GM23248 (cell line): ENCODE measurements at regions not wholly inside any gene's neighbourhood (a gene's known extent, or its start where the extent isn't known, plus 50 kb on each side); places are given as distances from the start of the nearest gene placed in this dataset.
"Not testable (repeated sequence)": the region's sequence is repeated elsewhere in the genome, so short reads cannot be mapped to it uniquely, and the experiment has no call there.

ENCODE experiments used
- DNase-seq: peaks from one replicate; pipeline ENCODE4 v3.0.0-alpha.2; 2015
- H2AFZ ChIP-seq: fragments of 200-600 bp; sonication (generic); 2 replicates; pipeline ENCODE4 v1.6.1; 2016; ENCODE audit warnings: antibody characterized with exemption
- H3F3A ChIP-seq: fragments of 200-600 bp; sonication (generic); 2 replicates; pipeline ENCODE4 v1.6.1; 2016; ENCODE audit warnings: mild to moderate bottlenecking, antibody characterized with exemption, mixed run types; ENCODE audit not compliant: insufficient read depth
- H3K27ac ChIP-seq: fragments of 200-600 bp; sonication (generic); 2 replicates; pipeline ENCODE4 v1.5.1; 2016; ENCODE audit warnings: mild to moderate bottlenecking
- H3K27me3 ChIP-seq: fragments of 200-600 bp; sonication (generic); replicated peaks from 2 replicates; pipeline ENCODE4 v1.6.1; 2016; ENCODE audit warnings: mild to moderate bottlenecking; ENCODE audit not compliant: insufficient read depth
- H3K36me3 ChIP-seq: fragments of 200-600 bp; sonication (generic); 2 replicates; pipeline ENCODE4 v1.6.1; 2016; ENCODE audit warnings: low read depth, mild to moderate bottlenecking
- H3K4me1 ChIP-seq: fragments of 200-600 bp; sonication (generic); 2 replicates; pipeline ENCODE4 v1.6.1; 2016; ENCODE audit warnings: mild to moderate bottlenecking; ENCODE audit not compliant: insufficient read depth
- H3K4me2 ChIP-seq: fragments of 200-600 bp; sonication (generic); one replicate; pipeline ENCODE4 v1.6.1; 2016; ENCODE audit warnings: mild to moderate bottlenecking; ENCODE audit not compliant: unreplicated experiment
- H3K4me3 ChIP-seq: fragments of 200-600 bp; sonication (generic); 2 replicates; pipeline ENCODE4 v1.5.1; 2016; ENCODE audit warnings: mild to moderate bottlenecking
- H3K79me2 ChIP-seq: fragments of 200-600 bp; sonication (generic); 2 replicates; pipeline ENCODE4 v1.6.1; 2016; ENCODE audit warnings: mild to moderate bottlenecking; ENCODE audit not compliant: insufficient read depth
- H3K9ac ChIP-seq: fragments of 200-600 bp; sonication (generic); 2 replicates; pipeline ENCODE4 v1.6.1; 2016; ENCODE audit warnings: mild to moderate bottlenecking
- H3K9me2 ChIP-seq: fragments of 200-600 bp; sonication (generic); 2 replicates; pipeline ENCODE4 v1.6.1; 2016; ENCODE audit warnings: mixed run types, mild to moderate bottlenecking, moderate library complexity; ENCODE audit not compliant: insufficient read depth
- H3K9me3 ChIP-seq: fragments of 200-600 bp; sonication (generic); one replicate; pipeline ENCODE4 v1.6.1; 2017; ENCODE audit warnings: low read depth
- H4K20me1 ChIP-seq: fragments of 200-600 bp; sonication (generic); 2 replicates; pipeline ENCODE4 v1.6.0; 2016; ENCODE audit not compliant: insufficient read depth
- EZH2 ChIP-seq: fragments of 200-600 bp; sonication (generic); IDR thresholded peaks from 2 replicates; pipeline ENCODE4 v1.6.1; 2018; ENCODE audit warnings: antibody characterized with exemption, mild to moderate bottlenecking; ENCODE audit not compliant: insufficient read depth, poor library complexity, severe bottlenecking
- EZH2phosphoT487 ChIP-seq: fragments of 200-600 bp; sonication (generic); IDR thresholded peaks from 2 replicates; pipeline ENCODE4 v1.6.1; 2018; ENCODE audit warnings: antibody characterized with exemption, moderate library complexity, mild to moderate bottlenecking, low read depth; ENCODE audit not compliant: insufficient read depth
- WGBS, 2 experiments: methylation state at CpG; one replicate each; pipeline ENCODE4 v1.1.6; 2015 to 2017; ENCODE audit warnings: low lambda C conversion rate in 2 of 2, low coverage in 1 of 2; ENCODE audit errors: missing lambda C conversion rate in 2 of 2; 5-methylcytosine and 5-hydroxymethylcytosine counted together
- in situ Hi-C: fragments of 300-500 bp; cut with MboI; formaldehyde crosslinking; loops from 2 replicates; pipeline ENCODE4 v1.15.0; 2020

- TF ChIP-seq EZH2, result no peak
- TF ChIP-seq EZH2phosphoT487, result no peak
- no peaks in the 10 kb centered on the region for H3K27me3 ChIP-seq
- no peaks in the 10 kb centered on the region for H3K79me2 ChIP-seq
- H3K4me3 ChIP-seq, result no peak overlapping the region
- no peaks in the 10 kb centered on the region for H3K9me3 ChIP-seq
- H3K4me2 ChIP-seq, result no peak overlapping the region
- no peaks in the 10 kb centered on the region for H3K36me3 ChIP-seq
- no peak overlapping the region for H2AFZ ChIP-seq
- H3K9me2 ChIP-seq, result no peaks in the 10 kb centered on the region
- H3K27ac ChIP-seq, result no peak overlapping the region
- H3F3A ChIP-seq, result no peaks in the 10 kb centered on the region
- no peaks in the 10 kb centered on the region for H3K4me1 ChIP-seq
- no peaks in the 10 kb centered on the region for H4K20me1 ChIP-seq
- DNase-seq, result no peak
- in situ Hi-C loops, result no loop called here
- H3K9ac ChIP-seq, result no peak overlapping the region
These were observed 336.3 kb downstream of the PPP1R3A start for GRCh38 chr7:113582471-113582870.

GRCh38 chr7:113563257-113563656 is 355.6 kb downstream of the PPP1R3A start:
- H3K9me3 ChIP-seq, H3F3A ChIP-seq, H3K4me2 ChIP-seq, H3K27me3 ChIP-seq, H3K36me3 ChIP-seq, H3K4me1 ChIP-seq, H3K79me2 ChIP-seq, in situ Hi-C loops, H3K9me2 ChIP-seq, H3K4me3 ChIP-seq, H3K27ac ChIP-seq, H2AFZ ChIP-seq, H4K20me1 ChIP-seq, H3K9ac ChIP-seq, DNase-seq: not testable (repeated sequence)
- 29 to 34% methylated on average over 8 of the region's 8 CpGs for WGBS, 2 experiments

DNA sequence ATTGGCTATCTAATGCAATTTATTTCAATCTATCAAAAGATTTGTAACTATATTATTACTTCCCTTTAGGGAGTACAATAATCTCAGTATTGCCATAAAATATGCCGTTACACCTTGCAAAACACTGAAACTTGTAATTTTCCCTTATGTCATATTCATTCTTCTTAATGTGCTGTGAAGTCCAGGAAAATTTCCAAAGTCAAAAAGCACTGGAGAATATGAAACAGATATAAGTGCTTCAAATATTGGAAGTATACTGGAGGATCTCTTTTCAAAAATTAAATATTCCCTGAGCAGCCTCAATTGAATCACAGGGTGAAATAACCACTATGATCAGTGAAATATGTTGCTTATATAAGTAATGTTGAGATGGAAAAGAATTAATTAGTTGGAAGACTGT is 356.0 kb downstream of the PPP1R3A start:
- no peak for TF ChIP-seq EZH2phosphoT487
- no peak for TF ChIP-seq EZH2
- 12 to 13% methylated on average over 1 of the region's 1 CpG for WGBS, 2 experiments
- H3F3A ChIP-seq, result no peaks in the 10 kb centered on the region
- no peak overlapping the region for H3K9ac ChIP-seq
- no peaks in the 10 kb centered on the region for H3K36me3 ChIP-seq
- no peaks in the 10 kb centered on the region for H3K27me3 ChIP-seq
- no peak overlapping the region for H3K4me2 ChIP-seq
- H3K4me1 ChIP-seq, result no peaks in the 10 kb centered on the region
- no peaks in the 10 kb centered on the region for H4K20me1 ChIP-seq
- H3K9me3 ChIP-seq, result no peaks in the 10 kb centered on the region
- in situ Hi-C loops, result no loop called here
- H3K79me2 ChIP-seq, result no peaks in the 10 kb centered on the region
- H3K4me3 ChIP-seq, result no peak overlapping the region
- DNase-seq, result no peak
- H2AFZ ChIP-seq, result no peak overlapping the region
- no peak overlapping the region for H3K27ac ChIP-seq
- H3K9me2 ChIP-seq, result no peaks in the 10 kb centered on the region

- no peaks in the 10 kb centered on the region for H3K4me1 ChIP-seq
- TF ChIP-seq EZH2phosphoT487 (no peak), EZH2 (no peak)
- no peak for DNase-seq
- H3K9me2 ChIP-seq, result no peaks in the 10 kb centered on the region
- H3F3A ChIP-seq, result no peaks in the 10 kb centered on the region
- H3K4me3 ChIP-seq, result no peak overlapping the region
- no peaks in the 10 kb centered on the region for H3K36me3 ChIP-seq
- H3K79me2 ChIP-seq, result no peaks in the 10 kb centered on the region
- H3K27ac ChIP-seq, result no peak overlapping the region
- H4K20me1 ChIP-seq, result no peaks in the 10 kb centered on the region
- no peak overlapping the region for H3K9ac ChIP-seq
- no peaks in the 10 kb centered on the region for H3K27me3 ChIP-seq
- in situ Hi-C loops, result no loop called here
- H2AFZ ChIP-seq, result no peak overlapping the region
- no peak overlapping the region for H3K4me2 ChIP-seq
- H3K9me3 ChIP-seq, result no peaks in the 10 kb centered on the region
These were observed 356.6 kb downstream of the PPP1R3A start for GRCh38 chr7:113562242-113562641.

- Histone ChIP-seq H4K20me1 (no peaks in the 10 kb centered on the region), H3K27me3 (no peaks in the 10 kb centered on the region), H3K9me3 (no peaks in the 10 kb centered on the region), H3K9ac (no peak overlapping the region), H3K36me3 (no peaks in the 10 kb centered on the region), H3K79me2 (no peaks in the 10 kb centered on the region), H3K4me1 (no peaks in the 10 kb centered on the region), H3K9me2 (no peaks in the 10 kb centered on the region), H3K4me3 (no peak overlapping the region), H3K27ac (no peak overlapping the region), H2AFZ (no peak overlapping the region), H3F3A (no peaks in the 10 kb centered on the region), H3K4me2 (no peak overlapping the region)
- no peak for TF ChIP-seq EZH2phosphoT487
- no peak for TF ChIP-seq EZH2
- in situ Hi-C loops, result no loop called here
- 15 to 17% methylated on average over 2 of the region's 2 CpGs for WGBS, 2 experiments
- DNase-seq, result peak; percentile 24
These were observed 357.4 kb downstream of the PPP1R3A start for GRCh38 chr7:113561446-113561845.
